NB4 (cell line): ENCODE measurements at regions not wholly inside any gene's neighbourhood (a gene's known extent, or its start where the extent isn't known, plus 50 kb on each side); places are given as distances from the start of the nearest gene placed in this dataset.

Experiments
- DNase-seq: peaks from one replicate; pipeline ENCODE4 v3.0.0; 2010; ENCODE audit warnings: low read depth
- H3K4me3 ChIP-seq: one replicate; pipeline ENCODE4 v1.5.1; 2011; ENCODE audit warnings: mild to moderate bottlenecking, low read depth, low read length, moderate library complexity
- CTCF ChIP-seq: IDR thresholded peaks from one replicate; pipeline ENCODE4 v1.5.1; 2012; ENCODE audit warnings: low read depth, low read length
- MYC ChIP-seq: IDR thresholded peaks from 2 replicates; pipeline ENCODE4 v1.6.1; 2011; ENCODE audit warnings: low read depth, low read length
- POLR2A ChIP-seq: IDR thresholded peaks from 2 replicates; pipeline ENCODE4 v1.6.1; 2011; ENCODE audit warnings: mild to moderate bottlenecking; ENCODE audit not compliant: insufficient read length; ENCODE audit errors: extremely low read depth
- TF ChIP-seq, protein P1 (sequence below): IDR thresholded peaks from 2 replicates; pipeline ENCODE4 v1.6.1; 2011; ENCODE audit warnings: low read depth, low read length

DNA sequence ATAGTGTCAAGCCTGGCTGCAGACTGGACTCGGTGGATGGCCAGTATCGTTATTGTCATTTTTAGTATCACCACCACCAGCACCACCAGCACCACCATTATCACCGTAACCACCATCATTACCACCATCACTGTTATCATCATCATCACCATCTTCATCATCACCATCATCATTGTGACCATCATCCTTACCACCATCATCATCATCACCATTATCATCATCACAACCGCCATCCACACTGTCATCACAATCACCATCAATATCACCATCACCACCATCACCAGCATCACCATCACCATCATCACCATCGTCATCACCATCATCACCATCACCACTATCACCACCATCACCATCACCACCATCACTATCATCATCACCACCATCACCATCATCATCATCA is 65.6 kb downstream of the FOXL3 start:
- H3K4me3 ChIP-seq: no peak overlapping the region
- no peak for DNase-seq
- TF ChIP-seq POLR2A (no peak), MYC (no peak), CTCF (no peak)
- TF ChIP-seq, protein P1, sequence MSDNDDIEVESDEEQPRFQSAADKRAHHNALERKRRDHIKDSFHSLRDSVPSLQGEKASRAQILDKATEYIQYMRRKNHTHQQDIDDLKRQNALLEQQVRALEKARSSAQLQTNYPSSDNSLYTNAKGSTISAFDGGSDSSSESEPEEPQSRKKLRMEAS: no peak

GRCh38 chr7:356087-356486 is 66.1 kb downstream of the FOXL3 start:
- TF ChIP-seq MYC: no peak
- TF ChIP-seq, protein P1: no peak
- no peak overlapping the region for H3K4me3 ChIP-seq
- no peak for DNase-seq

DNA sequence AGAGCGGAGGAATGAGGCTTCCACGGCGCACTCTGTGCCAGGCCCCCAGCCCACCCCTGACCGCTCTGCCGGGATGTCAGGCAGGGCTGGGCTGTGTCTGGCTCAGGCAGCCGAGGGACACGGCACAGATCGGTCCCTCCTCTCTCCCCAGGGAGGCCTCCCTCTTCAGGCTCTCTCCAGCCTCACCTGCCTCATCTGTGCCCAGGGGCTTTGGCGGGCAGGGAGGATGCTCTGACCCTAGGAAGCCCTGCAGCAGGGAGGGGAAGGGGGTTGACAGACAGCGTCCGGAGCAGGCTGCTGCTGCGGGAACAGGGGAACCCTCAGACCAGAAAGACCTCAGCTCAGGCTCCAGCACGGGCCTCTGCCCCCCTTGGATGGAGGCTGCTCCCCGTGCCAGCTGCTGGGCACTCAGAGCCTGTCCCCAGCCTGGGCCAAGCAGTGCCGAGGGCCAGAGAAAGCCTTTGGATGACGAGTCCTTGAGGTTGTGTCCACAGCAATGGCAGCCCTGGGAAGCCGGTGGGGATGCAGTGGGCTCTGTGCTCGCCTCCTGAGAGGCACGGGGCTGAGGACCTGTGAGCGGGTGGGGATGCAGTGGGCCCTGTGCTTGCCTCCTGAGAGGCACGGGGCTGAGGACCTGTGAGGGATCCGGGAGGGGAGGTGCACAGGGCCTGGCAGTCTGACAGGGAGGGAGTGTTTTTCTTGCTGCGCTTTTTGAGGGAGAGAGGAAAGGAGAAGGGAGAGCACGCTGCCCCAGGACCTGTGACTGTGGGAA is 66.9 kb downstream of the FOXL3 start:
- TF ChIP-seq, protein P1: no peak
- TF ChIP-seq POLR2A: no peak
- H3K4me3 ChIP-seq: no peak overlapping the region
- DNase-seq: no peak

GRCh38 chr7:357531-358209 is 67.7 kb downstream of the FOXL3 start:
- H3K4me3 ChIP-seq: no peak overlapping the region
- TF ChIP-seq MYC: no peak
- TF ChIP-seq, protein P1: no peak
- TF ChIP-seq POLR2A: no peak
- no peak for TF ChIP-seq CTCF
- no peak for DNase-seq

GRCh38 chr7:358352-358751 is 68.4 kb downstream of the FOXL3 start:
- DNase-seq: no peak
- H3K4me3 ChIP-seq: no peak overlapping the region
- no peak for TF ChIP-seq CTCF
- TF ChIP-seq MYC: no peak

- no peak for DNase-seq
- TF ChIP-seq CTCF (no peak), POLR2A (no peak), MYC (no peak)
- TF ChIP-seq, protein P1: no peak
- H3K4me3 ChIP-seq: no peak overlapping the region
These were observed 69.3 kb downstream of the FOXL3 start for GRCh38 chr7:359226-359765.
